Neuronal stem cell (in vitro differentiated cells): ENCODE measurements at regions not wholly inside any gene's neighbourhood (a gene's known extent, or its start where the extent isn't known, plus 50 kb on each side); places are given as distances from the start of the nearest gene placed in this dataset.

ENCODE experiments used
- DNase-seq: peaks from one replicate; pipeline ENCODE4 v3.0.0-alpha.2; 2013; ENCODE audit warnings: low spot score
- H2AFZ ChIP-seq: one replicate; pipeline ENCODE4 v1.6.1; 2013; ENCODE audit warnings: mild to moderate bottlenecking, low read length, inconsistent platforms
- H2AK5ac ChIP-seq: 2 replicates; pipeline ENCODE4 v1.6.1; 2013; ENCODE audit warnings: low read depth, mild to moderate bottlenecking, inconsistent platforms, low read length, moderate library complexity, mixed read lengths
- H2BK120ac ChIP-seq: 2 replicates; pipeline ENCODE4 v1.6.1; 2013; ENCODE audit warnings: low read depth, mild to moderate bottlenecking, inconsistent platforms, low read length, moderate library complexity, mixed read lengths
- H2BK12ac ChIP-seq: one replicate; pipeline ENCODE4 v1.6.1; 2013; ENCODE audit warnings: low read length, inconsistent platforms
- H2BK15ac ChIP-seq: 2 replicates; pipeline ENCODE4 v1.6.1; 2013; ENCODE audit warnings: mild to moderate bottlenecking, low read length, inconsistent platforms, mixed read lengths
- H2BK5ac ChIP-seq: one replicate; pipeline ENCODE4 v1.6.1; 2013; ENCODE audit warnings: inconsistent platforms, mild to moderate bottlenecking, low read length, moderate library complexity
- H3K14ac ChIP-seq: one replicate; pipeline ENCODE4 v1.6.1; 2013; ENCODE audit warnings: low read length, inconsistent platforms
- H3K18ac ChIP-seq: 2 replicates; pipeline ENCODE4 v1.6.1; 2013; ENCODE audit warnings: low read length, inconsistent platforms
- H3K23ac ChIP-seq: 2 replicates; pipeline ENCODE4 v1.6.1; 2013; ENCODE audit warnings: low read depth, mild to moderate bottlenecking, mixed read lengths, low read length, inconsistent platforms; ENCODE audit not compliant: poor library complexity
- H3K27ac ChIP-seq: replicated peaks from 3 replicates; pipeline ENCODE4 v1.5.1; 2013; ENCODE audit warnings: low read length, inconsistent platforms
- H3K27me3 ChIP-seq, 3 experiments: 2 replicates each; pipeline ENCODE4 v1.6.1; 2013; ENCODE audit warnings: low read length in 3 of 3, mild to moderate bottlenecking in 2 of 3, inconsistent platforms in 1 of 3, low read depth in 1 of 3, mixed read lengths in 1 of 3, moderate library complexity in 1 of 3; ENCODE audit not compliant: control insufficient read depth in 3 of 3, insufficient read depth in 3 of 3
- H3K36me3 ChIP-seq, 2 donors: replicated peaks in 1 of 2; 2 replicates each; pipeline ENCODE4 v1.6.1; 2013; ENCODE audit warnings: low read length in 2 of 2; ENCODE audit not compliant: control insufficient read depth in 2 of 2, insufficient read depth in 2 of 2
- H3K4ac ChIP-seq: 2 replicates; pipeline ENCODE4 v1.6.1; 2013; ENCODE audit warnings: inconsistent platforms, mild to moderate bottlenecking, low read length, moderate library complexity
- H3K4me1 ChIP-seq, 2 donors: 1 replicate in 1 of 2; 2 replicates in 1 of 2; pipeline ENCODE4 v1.6.1; 2013; ENCODE audit warnings: low read length in 2 of 2, low read depth in 1 of 2; ENCODE audit not compliant: control insufficient read depth in 2 of 2, insufficient read depth in 1 of 2
- H3K4me2 ChIP-seq: one replicate; pipeline ENCODE4 v1.6.1; 2013; ENCODE audit warnings: mild to moderate bottlenecking, low read length, inconsistent platforms; ENCODE audit not compliant: insufficient read depth, poor library complexity, severe bottlenecking
- H3K4me3 ChIP-seq, 2 donors: 2 replicates each; pipeline ENCODE4 v1.5.1; 2013; ENCODE audit warnings: low read length in 2 of 2, mild to moderate bottlenecking in 2 of 2, inconsistent platforms in 1 of 2, moderate library complexity in 1 of 2
- H3K79me1 ChIP-seq: one replicate; pipeline ENCODE4 v1.6.1; 2013; ENCODE audit warnings: low read depth, mild to moderate bottlenecking, inconsistent platforms, low read length, moderate library complexity
- H3K9ac ChIP-seq: one replicate; pipeline ENCODE4 v1.6.1; 2013; ENCODE audit warnings: mild to moderate bottlenecking, low read depth, low read length, inconsistent platforms; ENCODE audit not compliant: poor library complexity
- H3K9me3 ChIP-seq, 2 donors: replicated peaks in 1 of 2; 2 replicates each; pipeline versions ENCODE3 to v1.6.1; 2013; ENCODE audit warnings: low read length in 2 of 2, mild to moderate bottlenecking in 2 of 2, inconsistent platforms in 1 of 2, low read depth in 1 of 2, mixed read lengths in 1 of 2, moderate library complexity in 1 of 2; ENCODE audit not compliant: control insufficient read depth in 2 of 2, insufficient read depth in 1 of 2
- H4K8ac ChIP-seq: one replicate; pipeline ENCODE4 v1.6.1; 2013; ENCODE audit warnings: low read depth, mild to moderate bottlenecking, inconsistent platforms, low read length, moderate library complexity
- H4K91ac ChIP-seq: one replicate; pipeline ENCODE4 v1.6.1; 2013; ENCODE audit warnings: low read length, low read depth, mild to moderate bottlenecking, inconsistent platforms; ENCODE audit not compliant: poor library complexity
- WGBS, 2 donors: extraction: QIAGEN DNeasy Blood & Tissue Kit; methylation state at CpG; one replicate each; pipeline ENCODE4 v1.1.7; 2013; ENCODE audit warnings: missing lambda C conversion rate in 2 of 2, mixed read lengths in 1 of 2; ENCODE audit not compliant: insufficient read length in 2 of 2, insufficient replicate concordance in 1 of 2; ENCODE audit errors: extremely low coverage in 2 of 2; 5-methylcytosine and 5-hydroxymethylcytosine counted together

DNA sequence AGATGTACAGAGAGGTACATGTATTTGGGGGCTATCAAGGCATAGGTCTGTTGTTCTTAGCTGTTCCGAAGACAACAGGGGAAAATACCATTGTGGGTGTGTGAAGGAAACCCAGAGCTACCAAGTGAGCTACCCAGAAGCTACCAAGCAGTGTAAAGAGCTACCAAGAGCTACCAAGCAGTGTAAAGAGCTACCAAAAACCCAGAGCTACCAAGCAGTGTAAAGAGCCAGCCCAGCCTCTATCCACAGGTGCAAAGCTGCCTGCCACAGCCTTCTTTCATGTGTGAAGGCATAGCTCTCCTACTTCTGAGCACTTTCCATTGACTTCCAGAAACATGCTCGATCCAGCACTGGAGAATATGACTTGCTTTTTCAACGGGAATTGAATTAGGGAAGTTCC, 145.7 kb downstream of the AKAP11 start:
- Histone ChIP-seq H2BK5ac (no peak overlapping the region), H3K4me2 (no peak overlapping the region), H3K9ac (no peak overlapping the region), H3K4ac (no peak overlapping the region), H3K27ac (no peak overlapping the region), H3K27me3 (no peaks in the 10 kb centered on the region), H2BK15ac (no peak overlapping the region), H3K79me1 (no peaks in the 10 kb centered on the region), H3K4me3 (no peak overlapping the region), H3K18ac (no peak overlapping the region), H2AK5ac (no peak overlapping the region), H2BK12ac (no peak overlapping the region), H2AFZ (no peak overlapping the region), H3K14ac (no peak overlapping the region), H4K8ac (no peak overlapping the region), H2BK120ac (no peak overlapping the region), H3K36me3 (no peaks in the 10 kb centered on the region), H3K23ac (no peak overlapping the region), H4K91ac (no peak overlapping the region), H3K4me1 (no peaks in the 10 kb centered on the region), H3K9me3 (no peaks in the 10 kb centered on the region)
- WGBS, 2 donors: no CpG with 5 or more reads among the region's 3 CpGs
- no peak for DNase-seq

DNA sequence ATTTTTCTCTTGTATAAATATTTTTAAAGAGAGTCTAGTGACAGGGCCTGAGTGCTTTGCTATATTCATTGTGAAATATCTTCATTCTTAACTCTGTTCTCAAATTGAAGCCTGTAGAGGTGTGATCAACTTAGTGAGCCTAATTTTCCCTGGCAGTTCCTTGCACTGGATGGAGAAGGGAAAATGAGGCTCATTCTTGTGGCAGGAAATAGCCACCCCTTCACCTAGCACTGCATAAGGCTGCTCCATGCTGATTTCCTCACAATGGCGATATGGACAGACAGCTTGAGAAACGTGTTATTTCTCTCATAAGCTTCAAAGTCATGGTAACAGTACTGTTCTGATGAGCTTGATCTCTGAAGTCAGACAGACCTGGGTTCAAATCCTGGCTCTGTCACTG, 146.2 kb downstream of the AKAP11 start:
- Histone ChIP-seq H3K4ac (no peak overlapping the region), H3K9me3 (no peaks in the 10 kb centered on the region), H3K9ac (no peak overlapping the region), H3K4me2 (no peak overlapping the region), H3K36me3 (no peaks in the 10 kb centered on the region), H3K4me3 (no peak overlapping the region), H3K79me1 (no peaks in the 10 kb centered on the region), H2BK15ac (no peak overlapping the region), H2BK120ac (no peak overlapping the region), H4K91ac (no peak overlapping the region), H3K27ac (no peak overlapping the region), H2AK5ac (no peak overlapping the region), H3K14ac (no peak overlapping the region), H4K8ac (no peak overlapping the region), H3K4me1 (no peaks in the 10 kb centered on the region), H3K18ac (no peak overlapping the region), H2AFZ (no peak overlapping the region), H3K27me3 (no peaks in the 10 kb centered on the region), H2BK5ac (no peak overlapping the region), H3K23ac (no peak overlapping the region), H2BK12ac (no peak overlapping the region)
- DNase-seq: no peak
- WGBS, 2 donors: no CpG with 5 or more reads among the region's 2 CpGs

DNA sequence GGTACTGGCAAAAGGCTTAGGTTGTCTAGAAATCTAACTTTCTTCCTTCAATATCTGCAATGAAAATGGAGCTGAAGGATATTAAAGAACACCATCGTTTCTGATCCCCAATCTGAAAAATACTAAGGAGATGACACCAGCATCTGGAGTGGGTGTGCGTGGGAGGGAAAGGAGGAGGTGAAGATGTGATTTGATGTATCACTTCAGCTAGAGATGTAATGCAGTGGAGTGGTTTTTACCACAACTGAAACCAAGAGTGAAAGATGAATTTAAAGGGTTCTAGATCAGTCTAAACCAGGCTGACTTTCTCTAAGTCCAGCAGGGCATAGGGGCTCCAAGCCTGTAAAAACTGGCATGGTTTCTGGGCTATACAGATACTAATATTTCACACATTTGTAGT, 148.4 kb downstream of the AKAP11 start:
- Histone ChIP-seq H3K4ac (no peak overlapping the region), H3K9ac (no peak overlapping the region), H3K4me2 (no peak overlapping the region), H4K8ac (no peak overlapping the region), H3K27me3 (no peaks in the 10 kb centered on the region), H3K18ac (no peak overlapping the region), H3K4me3 (no peak overlapping the region), H3K4me1 (no peaks in the 10 kb centered on the region), H2AFZ (no peak overlapping the region), H2AK5ac (no peak overlapping the region), H3K9me3 (peaks cover 0 to 3% of the 10 kb centered on the region in 2 donors), H3K36me3 (no peaks in the 10 kb centered on the region), H2BK5ac (no peak overlapping the region), H3K14ac (no peak overlapping the region), H2BK12ac (no peak overlapping the region), H3K23ac (no peak overlapping the region), H3K27ac (no peak overlapping the region), H2BK15ac (no peak overlapping the region), H4K91ac (no peak overlapping the region), H3K79me1 (no peaks in the 10 kb centered on the region), H2BK120ac (no peak overlapping the region)
- no peak for DNase-seq
- WGBS, 2 donors: no CpG with 5 or more reads among the region's 2 CpGs

DNA sequence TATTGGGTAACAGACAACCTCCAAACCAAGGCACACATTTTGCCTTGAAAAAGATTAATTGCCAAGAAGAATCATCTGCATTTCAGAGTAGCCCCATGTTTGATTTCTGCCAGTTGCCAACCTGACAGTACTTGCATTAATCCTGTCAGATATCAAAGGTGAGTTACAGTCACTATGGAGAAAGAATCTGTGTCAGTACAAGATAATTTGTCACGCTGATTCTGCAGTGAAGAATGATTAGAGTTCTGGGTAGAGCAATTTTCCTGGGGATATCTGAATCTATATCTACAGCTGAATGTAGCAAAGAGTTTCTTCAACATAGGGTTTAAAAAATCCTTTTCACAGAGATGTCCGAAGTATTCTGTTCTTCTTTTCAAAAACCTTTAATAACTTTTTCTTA, 150.7 kb downstream of the AKAP11 start:
- no peak overlapping the region for H3K23ac ChIP-seq

More for the DNA sequence above, 150.7 kb downstream of the AKAP11 start:
- no CpG with 5 or more reads among the region's 2 CpGs for WGBS, 2 donors
- no peaks in the 10 kb centered on the region for H3K36me3 ChIP-seq
- no peak overlapping the region for H2BK15ac ChIP-seq
- no peak overlapping the region for H3K27ac ChIP-seq
- no peak overlapping the region for H3K9ac ChIP-seq
- H2AK5ac ChIP-seq: no peak overlapping the region
- no peak overlapping the region for H2BK5ac ChIP-seq
- no peak overlapping the region for H3K4me3 ChIP-seq
- no peak overlapping the region for H2AFZ ChIP-seq
- no peaks in the 10 kb centered on the region for H3K4me1 ChIP-seq
- no peak overlapping the region for H3K4me2 ChIP-seq
- no peak overlapping the region for H2BK120ac ChIP-seq
- no peak for DNase-seq
- H3K27me3 ChIP-seq: no peaks in the 10 kb centered on the region
- no peak overlapping the region for H4K8ac ChIP-seq
- no peak overlapping the region for H2BK12ac ChIP-seq
- no peak overlapping the region for H3K14ac ChIP-seq
- H3K4ac ChIP-seq: no peak overlapping the region
- no peaks in the 10 kb centered on the region for H3K79me1 ChIP-seq
- no peak overlapping the region for H4K91ac ChIP-seq
- peaks cover 0 to 3% of the 10 kb centered on the region in 2 donors for H3K9me3 ChIP-seq
- no peak overlapping the region for H3K18ac ChIP-seq
